NOMO-1 treated with dmso at 0.1 percent for 144 hours (cell line): ENCODE measurements at regions not wholly inside any gene's neighbourhood (a gene's known extent, or its start where the extent isn't known, plus 50 kb on each side); places are given as distances from the start of the nearest gene placed in this dataset.
"Not testable (repeated sequence)": the region's sequence is repeated elsewhere in the genome, so short reads cannot be mapped to it uniquely, and the experiment has no call there.

Experiments used
- DNase-seq: peaks from one replicate; lab custom pipeline; 2025; ENCODE audit not compliant: unreplicated experiment; lab: John Stamatoyannopoulos, UW

DNA sequence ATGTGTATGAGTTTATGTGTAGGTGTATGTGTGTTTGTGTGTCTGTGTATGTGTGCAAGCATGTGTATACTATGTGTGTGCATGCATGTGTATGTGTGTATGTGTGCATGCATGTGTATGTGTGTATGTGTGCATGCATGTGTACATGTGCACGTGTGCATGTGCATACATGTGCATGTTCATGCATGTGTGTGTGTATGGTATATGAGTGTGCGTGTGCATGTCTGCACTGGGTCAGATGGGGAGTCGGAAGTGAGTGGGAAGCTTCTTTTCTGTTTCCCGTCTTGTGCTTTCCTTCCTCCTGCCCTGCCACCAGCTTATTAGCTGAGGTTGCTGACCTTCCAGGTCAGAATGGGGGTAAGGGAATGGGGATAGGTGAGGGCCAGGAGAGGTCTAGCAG is 174.7 kb downstream of the MAP2K4 start:
- no peak for DNase-seq

DNA sequence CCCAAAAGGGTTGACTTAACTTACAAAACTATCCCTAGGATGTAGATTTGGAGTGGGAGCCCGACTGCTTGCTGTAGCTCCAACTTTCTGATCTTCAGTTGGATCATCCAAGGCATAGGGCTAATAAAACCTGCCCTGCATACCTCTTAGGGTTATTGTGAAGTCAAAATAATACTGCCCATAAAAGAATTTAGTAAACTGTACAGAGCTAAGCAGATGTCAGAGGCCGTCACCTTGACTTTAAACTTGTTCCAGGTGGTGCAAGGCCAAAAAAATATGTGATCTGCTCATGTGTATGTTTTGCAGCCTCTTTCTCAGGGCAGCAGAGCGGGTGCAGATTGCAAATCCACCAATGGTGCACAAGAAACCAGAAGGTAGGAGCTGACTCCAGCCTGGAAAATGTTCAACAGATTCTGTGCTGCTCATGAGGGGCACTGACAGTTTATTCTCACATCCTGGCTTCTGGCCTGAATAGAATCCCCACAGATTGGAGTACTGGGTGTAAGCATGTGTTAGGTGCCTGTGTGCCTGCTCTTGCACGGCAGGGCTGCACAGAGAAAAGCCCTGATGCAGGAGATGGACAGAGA is 180.7 kb downstream of the MAP2K4 start:
- DNase-seq = no peak

DNA sequence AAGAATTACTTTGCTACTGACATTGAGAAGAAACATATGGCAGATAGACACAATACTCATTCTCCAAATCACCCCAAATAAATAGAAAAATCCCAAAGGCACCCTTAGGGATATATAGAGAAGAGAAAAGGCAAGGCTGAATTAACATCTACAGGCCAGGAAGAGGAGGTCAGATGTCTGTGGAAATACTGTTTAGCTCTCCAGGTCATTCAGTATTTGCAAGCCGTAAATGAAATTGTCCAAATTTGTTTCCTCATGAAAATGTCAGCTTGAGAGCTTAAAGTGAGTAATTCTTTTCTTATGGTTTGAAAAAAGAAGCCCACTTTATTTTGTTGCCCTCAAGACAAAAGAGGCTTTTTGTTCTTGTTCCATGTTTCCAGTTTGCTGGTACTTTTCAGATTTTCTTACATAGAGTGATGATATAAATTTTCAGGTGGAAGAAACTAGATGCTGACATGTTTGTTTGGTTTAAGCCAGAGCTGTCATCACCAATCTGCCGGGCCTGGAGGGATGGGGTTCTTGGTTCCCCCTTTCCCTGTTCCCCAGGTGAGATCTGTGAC is 189.0 kb downstream of the MAP2K4 start:
- no peak for DNase-seq

DNA sequence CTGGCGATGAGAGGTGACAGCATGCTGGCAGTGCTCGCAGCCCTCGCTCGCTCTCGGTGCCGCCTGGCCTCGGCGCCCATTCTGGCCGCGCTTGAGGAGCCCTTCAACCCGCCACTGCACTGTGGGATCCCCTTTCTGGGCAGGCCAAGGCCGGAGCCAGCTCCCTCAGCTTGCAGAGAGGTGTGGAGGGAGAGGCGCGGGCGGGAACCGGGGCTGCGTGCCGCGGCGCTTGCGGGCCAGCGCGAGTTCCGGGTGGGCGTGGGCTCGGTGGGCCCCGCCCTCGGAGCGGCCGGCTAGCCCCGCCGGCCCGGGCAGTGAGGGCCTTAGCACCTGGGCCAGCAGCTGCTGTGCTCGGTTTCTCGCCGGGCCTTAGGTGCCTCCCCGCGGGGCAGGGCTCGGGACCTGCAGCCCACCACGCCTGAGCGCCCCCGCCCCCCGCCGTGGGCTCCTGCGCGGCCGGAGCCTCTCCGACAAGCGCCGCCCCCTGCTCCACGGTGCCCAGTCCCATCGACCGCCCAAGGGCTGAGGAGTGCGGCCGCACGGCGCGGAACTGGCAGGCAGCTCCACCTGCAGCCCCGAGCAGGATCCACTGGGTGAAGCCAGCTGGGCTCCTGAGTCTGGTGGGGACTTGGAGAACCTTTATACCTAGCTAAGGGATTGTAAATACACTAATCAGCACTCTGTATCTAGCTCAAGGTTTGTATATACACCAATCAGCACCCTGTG is 200.2 kb downstream of the MAP2K4 start:
- not testable (repeated sequence) for DNase-seq

DNA sequence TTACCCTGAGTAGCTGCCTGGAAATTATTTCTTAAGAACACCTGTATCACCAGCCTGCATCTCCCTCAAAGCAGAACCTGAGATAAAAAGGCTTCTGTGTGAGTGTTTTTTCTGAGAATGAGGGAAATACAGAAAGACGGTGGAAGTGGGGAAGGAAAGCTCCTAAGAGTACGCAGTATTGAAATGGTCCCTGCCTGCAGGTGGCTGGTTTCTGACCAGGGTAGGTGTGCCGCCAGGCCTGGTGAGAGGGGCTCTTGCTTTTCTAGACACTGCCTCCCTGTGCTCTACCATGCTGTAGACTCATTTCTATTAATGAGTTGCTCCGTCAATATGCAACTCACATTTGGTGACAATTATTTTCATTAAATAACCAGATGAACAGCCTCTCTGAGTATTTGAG is 201.7 kb downstream of the MAP2K4 start:
- no peak for DNase-seq

DNA sequence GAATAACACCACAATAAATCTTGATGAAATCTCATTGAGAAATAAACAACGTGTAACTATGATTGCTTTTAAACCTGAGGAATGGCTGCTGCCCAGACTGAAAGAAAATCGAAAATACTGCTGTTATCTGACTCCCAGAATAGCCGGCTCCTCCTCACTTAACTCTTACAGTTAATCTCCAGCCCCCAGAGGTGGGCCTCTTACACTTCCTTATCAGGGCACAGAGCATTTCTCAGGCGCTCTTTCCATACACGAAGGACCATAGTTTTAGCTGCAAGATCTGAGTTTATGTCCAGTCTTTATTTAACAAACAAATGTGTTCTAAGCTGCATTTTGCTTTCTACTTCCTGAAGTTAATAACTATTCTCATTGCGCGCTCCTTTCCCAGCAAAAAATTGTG is 206.9 kb downstream of the MAP2K4 start:
- no peak for DNase-seq

DNA sequence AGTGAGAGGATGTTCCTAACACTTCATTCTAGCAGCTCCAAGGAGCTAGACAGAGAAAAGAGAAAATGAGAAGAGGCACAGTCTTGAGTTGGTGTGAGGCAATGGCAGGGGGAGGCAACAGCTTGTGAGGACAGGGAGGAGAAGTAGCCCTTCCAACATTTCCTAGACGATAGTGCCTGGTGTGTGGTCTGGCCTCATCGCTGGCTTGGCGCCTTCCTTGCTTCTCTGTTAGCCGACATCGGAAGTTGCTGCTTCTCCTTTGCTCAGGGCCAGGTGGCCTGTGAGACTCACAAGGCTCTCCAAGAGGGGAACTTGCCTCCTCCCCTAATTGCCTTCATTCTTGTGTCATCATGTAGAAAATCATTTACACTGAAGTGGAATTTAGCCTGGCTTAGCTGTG is 208.7 kb downstream of the MAP2K4 start:
- DNase-seq = peak; percentile 31

DNA sequence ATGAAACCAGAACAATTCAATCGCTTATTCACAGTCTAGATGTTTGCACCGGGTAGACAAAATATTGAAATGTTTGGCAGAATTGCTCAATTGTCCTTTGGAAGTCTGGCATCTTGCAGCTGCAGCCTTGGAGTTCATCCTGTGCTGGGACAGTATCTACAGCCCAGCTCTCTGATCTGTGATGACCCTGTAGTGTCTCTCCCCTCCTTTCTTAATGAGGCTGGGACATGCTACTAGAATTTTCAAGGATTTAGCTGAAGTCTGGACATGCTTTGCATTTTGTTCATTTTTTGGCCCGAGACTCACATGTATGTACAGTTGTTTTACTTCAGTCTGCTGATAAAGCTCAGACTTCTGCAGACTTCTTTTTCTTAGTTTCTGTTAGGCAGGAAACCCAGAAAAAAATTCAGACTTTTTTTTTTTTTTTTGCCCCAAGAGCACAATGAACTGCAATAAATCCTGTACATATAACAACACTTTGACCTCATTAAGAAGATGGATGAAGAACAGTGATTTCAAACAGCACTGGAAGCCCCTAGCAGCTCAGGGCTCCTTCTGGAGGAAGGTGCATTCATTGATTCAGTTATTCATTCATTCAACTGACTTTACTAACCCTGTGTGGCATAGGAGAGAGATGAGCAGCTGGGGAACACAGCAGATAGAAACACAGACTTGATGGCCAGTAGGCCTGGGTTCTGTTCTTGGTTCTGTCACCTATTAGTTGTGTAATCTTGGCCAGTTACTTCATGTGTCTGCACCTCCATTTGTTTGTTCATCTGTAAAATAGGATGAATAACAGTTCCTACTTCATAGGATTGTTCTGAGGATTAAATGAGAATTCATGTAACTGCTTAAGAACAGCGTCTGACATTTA is 210.0 kb downstream of the MAP2K4 start:
- no peak for DNase-seq

DNA sequence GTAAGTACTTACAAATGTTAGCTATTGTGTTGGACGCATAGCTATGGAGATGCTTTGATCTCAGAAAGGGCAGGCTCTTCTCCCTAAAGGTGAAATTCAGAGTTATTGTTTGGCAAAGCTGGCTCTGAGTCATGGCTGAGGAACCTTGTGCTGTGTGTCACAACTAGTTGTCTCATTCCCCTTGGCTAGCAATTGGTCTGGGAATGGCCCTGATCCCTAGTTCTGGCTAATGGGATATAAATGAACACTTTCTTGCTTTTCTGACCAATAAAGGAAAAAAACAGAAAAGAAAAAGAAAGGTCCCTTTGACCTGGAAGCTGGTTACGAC is 210.6 kb downstream of the MAP2K4 start:
- DNase-seq = no peak

DNA sequence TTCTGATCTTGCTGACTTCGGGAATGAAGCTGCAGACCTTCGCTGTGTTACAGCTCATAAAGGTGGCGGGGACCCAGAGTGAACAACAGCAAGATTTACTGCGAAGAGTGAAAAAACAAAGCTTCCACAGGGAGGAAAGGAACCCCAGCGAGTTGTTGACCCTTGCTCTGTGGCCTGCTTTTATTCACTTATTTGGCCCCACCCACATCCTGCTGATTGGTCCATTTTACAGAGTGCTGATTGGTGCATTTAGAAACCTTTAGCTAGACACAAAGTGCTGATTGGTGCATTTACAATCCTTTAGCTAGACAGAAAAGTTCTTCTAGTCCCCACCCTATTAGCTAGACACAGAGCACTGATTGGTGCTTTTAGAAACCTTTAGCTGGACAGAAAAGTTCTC is 218.3 kb downstream of the MAP2K4 start:
- not testable (repeated sequence) for DNase-seq

DNA sequence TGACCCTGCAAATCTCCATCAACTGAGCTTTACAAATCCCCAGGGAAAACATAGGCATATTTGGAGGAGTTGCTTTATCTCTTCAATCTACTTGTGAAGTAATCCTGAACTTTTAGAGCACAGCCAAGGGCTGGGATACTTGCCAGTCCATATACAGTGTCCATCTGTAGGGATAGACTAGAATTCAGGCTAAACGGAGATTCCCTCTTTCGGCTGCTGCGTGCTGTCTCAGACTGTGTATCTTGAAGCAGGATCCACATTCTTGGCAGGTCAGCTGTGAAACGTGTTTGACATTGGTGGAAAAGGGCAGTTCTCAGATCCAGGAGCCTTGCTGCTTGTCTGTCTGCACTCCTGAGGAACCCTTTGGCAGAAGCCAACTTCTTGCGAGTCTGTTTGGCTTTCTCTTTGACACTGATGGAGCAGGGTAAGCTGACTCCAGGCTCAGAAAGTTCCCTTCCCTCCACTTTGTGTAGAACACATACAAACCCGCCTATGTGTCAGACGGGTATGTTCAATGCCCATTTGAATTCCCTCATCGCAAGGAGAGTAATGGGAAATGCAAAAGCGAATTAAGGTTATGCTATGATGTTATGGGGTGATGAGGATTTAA is 221.8 kb downstream of the MAP2K4 start:
- no peak for DNase-seq

DNA sequence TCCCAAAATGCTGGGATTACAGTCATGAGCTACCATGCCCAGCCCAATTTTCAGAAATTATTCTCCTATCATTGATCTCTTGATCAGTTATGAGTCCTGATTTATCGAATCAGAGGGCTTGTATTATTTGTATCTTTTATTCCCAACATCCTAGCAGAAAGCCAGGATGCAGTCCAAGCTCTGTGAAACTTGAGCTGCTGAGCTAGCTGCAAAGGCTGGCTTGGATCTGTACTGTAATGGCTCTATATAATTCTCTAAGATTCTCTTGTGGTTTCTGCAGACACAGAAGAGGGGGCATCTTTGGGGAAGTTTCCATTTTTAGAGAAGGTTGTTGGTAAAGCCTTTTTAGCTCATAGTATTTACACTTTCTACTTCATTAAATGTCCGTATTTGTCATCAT is 227.1 kb downstream of the MAP2K4 start:
- DNase-seq = no peak

DNA sequence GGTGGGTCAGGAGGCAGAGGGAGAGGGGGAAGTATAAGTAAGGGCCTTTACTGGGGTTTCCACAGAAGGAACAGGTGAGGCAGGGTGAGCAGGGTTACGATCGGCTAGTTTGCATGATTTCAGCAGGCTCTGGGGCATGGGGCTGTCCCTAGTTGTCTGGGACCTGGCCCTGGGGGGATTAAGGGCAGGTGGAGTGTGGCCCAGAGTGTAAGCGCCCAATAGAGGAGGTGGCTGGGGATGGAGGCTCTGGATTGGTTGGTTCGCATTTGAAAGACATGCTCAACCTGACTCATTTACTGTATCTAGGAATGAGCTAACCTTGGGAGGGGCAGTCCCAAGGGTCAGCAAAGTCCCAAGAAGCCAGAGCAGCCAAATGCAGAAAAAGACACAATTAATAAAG is 230.3 kb downstream of the MAP2K4 start:
- DNase-seq = no peak

DNA sequence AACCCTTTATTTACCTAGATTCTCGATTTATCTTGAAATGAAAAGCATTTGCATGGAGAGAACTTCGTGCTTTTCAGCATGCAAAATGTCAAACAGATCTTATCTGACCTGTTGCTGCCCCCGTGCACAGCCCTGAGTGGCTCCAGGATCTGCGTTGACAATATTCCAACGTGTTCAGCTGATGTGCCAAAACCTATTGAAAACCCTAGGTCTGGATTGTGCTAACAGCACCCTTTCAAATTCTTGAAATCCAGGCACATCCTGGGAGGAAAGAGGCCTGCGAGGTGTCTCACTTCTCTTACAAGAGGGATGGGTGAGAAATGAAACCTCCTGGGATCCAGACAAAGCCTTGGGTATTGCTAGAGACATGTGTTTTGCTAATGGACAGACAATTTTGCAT is 231.8 kb downstream of the MAP2K4 start:
- DNase-seq = no peak

DNA sequence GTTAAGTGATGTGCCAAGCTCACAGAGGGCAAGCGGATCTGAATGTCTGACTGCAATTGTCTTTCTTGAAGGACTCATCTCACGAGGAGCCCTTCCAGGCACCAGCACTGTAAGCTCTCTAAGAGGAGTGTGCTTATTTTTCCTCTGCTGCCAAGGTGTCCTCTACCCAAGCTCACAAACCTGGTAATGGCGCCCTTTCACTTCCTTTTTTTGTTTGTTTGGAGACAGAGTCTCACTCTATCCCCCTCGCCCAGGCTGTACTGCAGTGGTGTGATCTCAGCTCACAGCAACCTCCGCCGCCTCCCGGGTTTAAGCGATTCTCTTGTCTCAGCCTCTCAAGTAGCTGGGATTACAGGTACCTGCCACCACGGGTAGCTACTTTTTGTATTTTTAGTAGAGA is 233.8 kb downstream of the MAP2K4 start:
- no peak for DNase-seq

DNA sequence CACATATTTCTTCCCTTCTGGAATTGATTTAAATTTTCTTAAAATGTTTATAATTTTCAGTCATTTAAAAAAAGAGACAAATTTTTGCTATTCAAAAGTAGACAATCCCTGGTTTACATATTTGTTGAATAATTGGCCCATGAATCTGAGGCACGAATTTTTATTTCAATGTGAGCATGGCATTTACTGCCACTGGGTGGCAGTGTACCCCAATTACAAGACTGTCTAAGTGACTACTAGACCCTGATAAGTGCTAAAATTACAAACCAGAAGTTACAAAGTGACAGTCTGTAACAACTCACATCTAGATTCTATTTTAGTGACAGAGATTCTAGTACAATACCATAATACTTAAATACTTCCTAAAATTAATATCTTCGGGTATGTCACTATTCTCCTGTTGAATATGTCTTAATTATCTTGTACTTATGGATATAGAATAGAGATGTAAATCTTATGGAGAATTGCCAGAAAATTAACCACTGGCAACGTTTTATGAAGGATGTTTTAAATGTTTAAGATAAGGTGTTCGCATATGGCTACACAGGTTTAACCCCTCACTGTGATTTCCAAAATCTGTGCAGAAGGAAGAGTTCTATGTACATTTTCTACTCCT is 235.8 kb downstream of the MAP2K4 start:
- no peak for DNase-seq

DNA sequence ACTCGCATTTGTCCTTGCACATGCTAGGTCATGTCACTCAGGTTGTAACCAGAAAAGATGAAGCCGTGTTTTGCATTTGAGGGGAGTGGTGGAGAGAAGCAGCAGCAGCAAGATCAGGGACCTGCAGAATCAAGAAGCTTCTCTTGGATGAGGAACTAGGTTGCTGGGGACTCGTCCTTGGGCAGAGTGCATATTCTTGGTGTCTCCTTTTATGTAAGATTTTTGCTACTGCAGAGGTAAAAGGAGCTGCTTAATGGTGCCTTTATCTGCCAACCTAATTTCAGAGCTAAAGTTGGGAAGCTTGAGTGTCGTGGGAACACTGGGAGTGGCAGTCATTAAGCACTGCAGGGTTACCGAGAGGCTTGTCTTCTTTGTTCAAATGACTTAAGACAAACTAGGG is 236.5 kb downstream of the MAP2K4 start:
- DNase-seq = no peak

DNA sequence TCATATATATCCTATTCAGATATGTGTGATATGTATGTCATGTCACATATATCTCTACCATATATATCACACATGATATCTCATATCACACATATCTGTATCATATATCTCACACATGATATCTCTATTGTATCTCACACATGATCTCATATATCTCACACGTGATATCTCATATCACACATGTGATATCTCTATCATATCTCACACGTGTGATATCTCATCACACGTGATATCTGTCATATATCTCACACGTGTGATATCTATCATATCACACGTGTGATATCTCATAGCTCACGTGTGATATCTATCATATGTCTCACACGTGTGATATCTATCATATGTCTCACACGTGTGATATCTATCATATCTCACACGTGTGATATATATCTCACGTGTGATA is 240.7 kb downstream of the MAP2K4 start:
- no peak for DNase-seq

DNA sequence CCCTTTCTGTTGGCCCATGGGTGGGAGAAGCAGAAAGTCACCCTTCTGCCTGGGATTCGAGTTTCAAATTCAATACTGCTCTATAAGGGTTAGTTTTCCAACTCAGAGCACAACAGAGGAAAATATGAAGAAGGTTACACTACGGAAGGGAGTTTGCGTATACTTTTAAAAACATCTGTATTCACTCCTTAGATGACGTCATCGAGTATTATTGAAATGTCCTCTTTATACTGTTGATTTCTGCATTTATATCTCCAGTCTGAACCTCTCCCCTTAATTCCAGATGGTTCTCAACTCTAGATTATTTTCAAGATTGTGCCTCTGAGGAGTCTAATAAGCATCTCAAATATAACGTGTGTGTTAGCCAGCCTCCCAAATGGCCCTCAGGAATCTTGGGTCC is 249.1 kb downstream of the MAP2K4 start:
- DNase-seq = no peak

DNA sequence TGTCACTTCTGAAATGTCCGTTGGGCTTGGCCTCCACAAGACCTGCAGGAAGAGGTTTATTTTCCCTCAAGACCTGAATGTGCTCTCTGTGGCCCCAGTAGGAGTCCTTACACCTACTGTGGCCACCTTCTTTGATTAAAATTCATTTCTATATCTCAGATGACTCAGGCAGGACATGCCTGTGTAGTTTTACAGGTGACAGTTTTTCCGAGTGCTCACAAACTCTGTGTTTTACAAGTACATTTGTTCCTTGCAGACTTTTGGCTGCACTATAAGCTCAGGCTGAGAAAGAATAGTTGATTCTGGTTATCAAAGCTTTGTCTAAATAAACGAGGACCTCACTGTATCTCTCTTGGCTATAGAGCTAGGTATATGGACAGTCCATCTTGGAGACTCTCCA is 257.1 kb downstream of the MAP2K4 start:
- DNase-seq = no peak

DNA sequence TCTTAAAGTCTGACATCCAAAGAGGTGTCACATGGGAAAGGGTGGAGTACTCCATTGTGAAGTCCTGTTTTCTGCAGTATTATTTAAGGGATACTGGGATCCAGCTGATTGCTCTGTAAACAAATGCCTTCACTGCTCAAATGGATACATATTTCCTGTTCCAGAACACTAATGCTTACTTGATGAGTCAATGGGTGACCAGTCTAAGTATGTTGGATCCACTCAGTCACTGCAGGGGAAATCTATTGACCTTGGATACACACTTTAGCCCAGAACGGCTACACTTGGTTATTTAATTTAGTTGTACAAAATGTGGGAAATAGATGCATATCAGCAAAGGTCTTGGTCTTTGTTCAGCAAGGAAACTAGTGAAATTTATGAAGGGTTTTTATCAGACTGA is 261.4 kb downstream of the MAP2K4 start:
- DNase-seq = no peak
